GM12864 (cell line): ENCODE measurements at regions not wholly inside any gene's neighbourhood (a gene's known extent, or its start where the extent isn't known, plus 50 kb on each side); places are given as distances from the start of the nearest gene placed in this dataset.

Experiments
- DNase-seq: peaks from one replicate; pipeline ENCODE4 v3.0.0-alpha.2; 2011; ENCODE audit warnings: low read depth
- H3K4me3 ChIP-seq: 2 replicates; pipeline ENCODE4 v1.5.1; 2011; ENCODE audit warnings: mild to moderate bottlenecking, low read depth, low read length, control low read depth
- CTCF ChIP-seq: IDR thresholded peaks from 2 replicates; pipeline ENCODE4 v1.5.1; 2011; ENCODE audit warnings: low read depth, mild to moderate bottlenecking, moderate library complexity, low read length, control low read depth, inconsistent platforms; ENCODE audit errors: missing control alignments

- no peak for DNase-seq
- no peak overlapping the region for H3K4me3 ChIP-seq
- no peak for TF ChIP-seq CTCF
These were observed 88.0 kb upstream of the NFIA start for GRCh38 chr1:60994369-60994768.

- no peak for DNase-seq
- no peak for TF ChIP-seq CTCF
- H3K4me3 ChIP-seq: no peak overlapping the region
These were observed 90.2 kb upstream of the NFIA start for GRCh38 chr1:60992165-60992564.

- no peak for DNase-seq
- H3K4me3 ChIP-seq: no peak overlapping the region
- no peak for TF ChIP-seq CTCF
These were observed 91.7 kb upstream of the NFIA start for GRCh38 chr1:60990714-60991090.

- DNase-seq: no peak
- no peak overlapping the region for H3K4me3 ChIP-seq
- no peak for TF ChIP-seq CTCF
These were observed 92.3 kb upstream of the NFIA start for GRCh38 chr1:60989749-60990713.

GRCh38 chr1:60988891-60989290, 93.5 kb upstream of the NFIA start:
- no peak overlapping the region for H3K4me3 ChIP-seq
- TF ChIP-seq CTCF: no peak
- DNase-seq: no peak

- no peak for DNase-seq
- TF ChIP-seq CTCF: no peak
- H3K4me3 ChIP-seq: no peak overlapping the region
These were observed 94.5 kb upstream of the NFIA start for GRCh38 chr1:60987904-60988303.
